Smooth muscle cell (in vitro differentiated cells): ENCODE measurements at regions not wholly inside any gene's neighbourhood (a gene's known extent, or its start where the extent isn't known, plus 50 kb on each side); places are given as distances from the start of the nearest gene placed in this dataset.

Experiments
- DNase-seq: peaks from one replicate; lab custom pipeline; 2025; ENCODE audit not compliant: unreplicated experiment; lab: John Stamatoyannopoulos, UW
- H2AFZ ChIP-seq: fragments of 200-600 bp; sonication (generic); 2 replicates; pipeline ENCODE4 v1.6.0; 2016; ENCODE audit warnings: antibody characterized with exemption, low read depth, mild to moderate bottlenecking
- H3F3A ChIP-seq: fragments of 200-600 bp; sonication (generic); 2 replicates; pipeline ENCODE4 v1.6.0; 2017; ENCODE audit warnings: antibody characterized with exemption, low read depth
- H3K27ac ChIP-seq: fragments of 200-600 bp; sonication (generic); 2 replicates; pipeline ENCODE4 v1.5.1; 2016; ENCODE audit warnings: low read depth, mild to moderate bottlenecking
- H3K27me3 ChIP-seq: fragments of 200-600 bp; sonication (generic); 2 replicates; pipeline ENCODE4 v1.6.1; 2016; ENCODE audit warnings: low read depth, mild to moderate bottlenecking
- H3K36me3 ChIP-seq: fragments of 200-600 bp; sonication (generic); 2 replicates; pipeline ENCODE4 v1.5.1; 2016; ENCODE audit warnings: low read depth
- H3K4me1 ChIP-seq: fragments of 200-600 bp; sonication (generic); 2 replicates; pipeline ENCODE4 v1.5.1; 2016; ENCODE audit warnings: low read depth
- H3K4me2 ChIP-seq: fragments of 200-600 bp; sonication (generic); 2 replicates; pipeline ENCODE4 v1.6.0; 2016; ENCODE audit warnings: mild to moderate bottlenecking
- H3K4me3 ChIP-seq: fragments of 200-600 bp; sonication (generic); 2 replicates; pipeline ENCODE4 v1.5.1; 2016; ENCODE audit warnings: mild to moderate bottlenecking
- H3K79me2 ChIP-seq: fragments of 200-600 bp; sonication (generic); 2 replicates; pipeline ENCODE4 v1.6.0; 2016; ENCODE audit warnings: low read depth, mild to moderate bottlenecking
- H3K9ac ChIP-seq: fragments of 200-600 bp; sonication (generic); 2 replicates; pipeline ENCODE4 v1.6.0; 2016; ENCODE audit warnings: low read depth
- H3K9me3 ChIP-seq: fragments of 200-600 bp; sonication (generic); replicated peaks from 2 replicates; pipeline ENCODE4 v1.5.1; 2016; ENCODE audit warnings: low read depth
- H4K20me1 ChIP-seq: fragments of 200-600 bp; sonication (generic); 2 replicates; pipeline ENCODE4 v1.6.0; 2016; ENCODE audit warnings: low read depth
- CTCF ChIP-seq: fragments of 200-600 bp; sonication (generic); IDR thresholded peaks from 2 replicates; pipeline ENCODE4 v1.5.1; 2017; ENCODE audit warnings: borderline replicate concordance, mild to moderate bottlenecking, antibody characterized with exemption; ENCODE audit not compliant: insufficient read depth, poor library complexity, severe bottlenecking
- WGBS: methylation state at CpG from one replicate; pipeline ENCODE4 v1.1.7; 2016; ENCODE audit warnings: low lambda C conversion rate; 5-methylcytosine and 5-hydroxymethylcytosine counted together

GRCh38 chr12:104889735-104890134 is 68.4 kb downstream of the SLC41A2 start:
- no peak overlapping the region for H3K9ac ChIP-seq
- H3K4me3 ChIP-seq = no peak overlapping the region
- no peak overlapping the region for H2AFZ ChIP-seq
- no peaks in the 10 kb centered on the region for H3K9me3 ChIP-seq
- no peaks in the 10 kb centered on the region for H3K36me3 ChIP-seq
- DNase-seq = no peak
- H3K4me2 ChIP-seq = no peak overlapping the region
- H3K4me1 ChIP-seq = no peaks in the 10 kb centered on the region
- 100% methylated on average over 1 of the region's 1 CpG for WGBS
- no peaks in the 10 kb centered on the region for H3F3A ChIP-seq
- TF ChIP-seq CTCF = no peak
- no peaks in the 10 kb centered on the region for H3K27me3 ChIP-seq
- no peaks in the 10 kb centered on the region for H3K79me2 ChIP-seq
- H3K27ac ChIP-seq = no peak overlapping the region
- no peaks in the 10 kb centered on the region for H4K20me1 ChIP-seq

DNA sequence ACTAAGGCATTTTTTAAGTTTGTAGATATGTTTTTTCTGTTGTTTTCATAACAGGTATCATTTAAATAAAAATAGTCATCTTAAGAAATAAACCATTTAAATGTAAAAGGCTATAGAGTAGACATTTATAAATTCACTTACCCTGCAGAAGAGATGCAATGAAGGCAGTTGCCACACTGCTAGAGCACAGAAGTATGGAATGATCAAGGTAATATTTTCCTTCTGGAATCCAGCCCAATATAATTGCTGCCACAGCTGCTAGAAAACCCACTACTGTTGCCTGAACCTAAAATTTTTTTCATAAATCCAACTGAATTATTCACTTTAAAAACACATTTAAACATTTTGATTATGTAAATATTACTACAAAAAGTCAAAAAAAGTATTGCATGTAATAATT is 69.2 kb downstream of the SLC41A2 start:
- Histone ChIP-seq H3K9ac (no peak overlapping the region), H2AFZ (no peak overlapping the region), H4K20me1 (no peaks in the 10 kb centered on the region), H3K36me3 (no peaks in the 10 kb centered on the region), H3K79me2 (no peaks in the 10 kb centered on the region), H3K4me1 (no peaks in the 10 kb centered on the region), H3K27me3 (no peaks in the 10 kb centered on the region), H3K27ac (no peak overlapping the region), H3K4me3 (no peak overlapping the region), H3K9me3 (no peaks in the 10 kb centered on the region), H3K4me2 (no peak overlapping the region), H3F3A (no peaks in the 10 kb centered on the region)
- no peak for DNase-seq
- no peak for TF ChIP-seq CTCF

DNA sequence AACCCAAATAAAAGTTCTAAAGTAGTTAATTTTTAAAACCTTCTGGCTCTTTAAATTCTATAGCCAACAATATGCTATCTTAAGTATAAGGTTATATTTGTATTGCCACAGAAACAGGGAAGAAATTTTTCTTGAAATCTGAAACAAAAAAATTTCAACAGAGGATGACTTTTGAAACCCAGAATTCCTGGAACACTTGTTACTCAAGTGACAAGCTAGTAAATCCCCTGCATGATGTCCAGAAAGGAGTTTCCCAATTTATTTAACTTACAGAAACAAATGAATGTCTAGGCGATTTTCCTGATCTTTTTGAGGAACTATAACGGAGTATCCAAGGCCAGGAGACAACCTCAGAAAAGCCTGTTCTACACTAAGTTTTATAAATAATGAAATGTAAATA is 69.6 kb downstream of the SLC41A2 start:
- no peak overlapping the region for H3K4me3 ChIP-seq
- no peaks in the 10 kb centered on the region for H3K4me1 ChIP-seq
- H2AFZ ChIP-seq = no peak overlapping the region
- no peaks in the 10 kb centered on the region for H3K27me3 ChIP-seq
- TF ChIP-seq CTCF = no peak
- H3K9ac ChIP-seq = no peak overlapping the region
- no peak overlapping the region for H3K4me2 ChIP-seq
- no peak overlapping the region for H3K27ac ChIP-seq
- no peaks in the 10 kb centered on the region for H4K20me1 ChIP-seq
- WGBS = 78% methylated on average over 2 of the region's 2 CpGs
- no peaks in the 10 kb centered on the region for H3K36me3 ChIP-seq
- no peaks in the 10 kb centered on the region for H3F3A ChIP-seq
- H3K9me3 ChIP-seq = no peaks in the 10 kb centered on the region
- DNase-seq = no peak
- H3K79me2 ChIP-seq = no peaks in the 10 kb centered on the region

- H2AFZ ChIP-seq = no peak overlapping the region
- 94% methylated on average over 2 of the region's 2 CpGs for WGBS
- DNase-seq = no peak
- no peaks in the 10 kb centered on the region for H3K27me3 ChIP-seq
- H3F3A ChIP-seq = no peaks in the 10 kb centered on the region
- no peaks in the 10 kb centered on the region for H3K36me3 ChIP-seq
- H3K4me1 ChIP-seq = no peaks in the 10 kb centered on the region
- H3K9ac ChIP-seq = no peak overlapping the region
- H3K79me2 ChIP-seq = no peaks in the 10 kb centered on the region
- H4K20me1 ChIP-seq = no peaks in the 10 kb centered on the region
- H3K4me2 ChIP-seq = no peak overlapping the region
- H3K4me3 ChIP-seq = no peak overlapping the region
- no peaks in the 10 kb centered on the region for H3K9me3 ChIP-seq
- no peak for TF ChIP-seq CTCF
- no peak overlapping the region for H3K27ac ChIP-seq
Measured at GRCh38 chr12:104887452-104887851, 70.6 kb downstream of the SLC41A2 start.
